OCI-LY1 (cell line): ENCODE measurements at regions not wholly inside any gene's neighbourhood (a gene's known extent, or its start where the extent isn't known, plus 50 kb on each side); places are given as distances from the start of the nearest gene placed in this dataset.

Experiments used
- H2AFZ ChIP-seq: fragments of 200-600 bp; sonication (generic), shearing (Covaris generic); 2 replicates; pipeline ENCODE4 v1.6.0; 2014; ENCODE audit warnings: antibody characterized with exemption, mild to moderate bottlenecking, low read length
- H3F3A ChIP-seq: fragments of 200-600 bp; sonication (generic), shearing (Covaris generic); 2 replicates; pipeline ENCODE4 v1.6.0; 2014; ENCODE audit warnings: mild to moderate bottlenecking, antibody characterized with exemption, low read length, moderate library complexity; ENCODE audit not compliant: insufficient read depth
- H3K27ac ChIP-seq: fragments of 200-600 bp; sonication (generic); 2 replicates; pipeline ENCODE4 v1.5.1; 2014; ENCODE audit warnings: low read length, mixed run types, mild to moderate bottlenecking, low read depth; ENCODE audit not compliant: poor library complexity, severe bottlenecking
- H3K27me3 ChIP-seq: fragments of 200-600 bp; sonication (generic); 2 replicates; pipeline ENCODE4 v1.6.0; 2014; ENCODE audit warnings: antibody characterized with exemption, mild to moderate bottlenecking, low read length, moderate library complexity; ENCODE audit not compliant: insufficient read depth
- H3K36me3 ChIP-seq: fragments of 200-600 bp; sonication (generic); 2 replicates; pipeline ENCODE4 v1.6.1; 2014; ENCODE audit warnings: mild to moderate bottlenecking, antibody characterized with exemption, low read length, moderate library complexity, mixed read lengths; ENCODE audit not compliant: insufficient read depth
- H3K4me1 ChIP-seq: fragments of 200-600 bp; sonication (generic); 2 replicates; pipeline ENCODE4 v1.5.1; 2014; ENCODE audit warnings: mild to moderate bottlenecking, low read length, moderate library complexity; ENCODE audit not compliant: insufficient read depth, severe bottlenecking
- H3K4me2 ChIP-seq: fragments of 200-600 bp; sonication (generic), shearing (Covaris generic); 2 replicates; pipeline ENCODE4 v1.6.1; 2014; ENCODE audit warnings: low read length
- H3K4me3 ChIP-seq: fragments of 200-600 bp; sonication (generic); 2 replicates; pipeline ENCODE4 v1.5.1; 2014; ENCODE audit warnings: low read length, low read depth, mild to moderate bottlenecking, mixed read lengths; ENCODE audit not compliant: poor library complexity, severe bottlenecking
- H3K79me2 ChIP-seq: fragments of 200-600 bp; shearing (Covaris generic); 2 replicates; pipeline ENCODE4 v1.6.1; 2016; ENCODE audit warnings: mixed run types, low read length, mixed read lengths; ENCODE audit not compliant: insufficient read depth
- H3K9ac ChIP-seq: fragments of 200-600 bp; sonication (generic), shearing (Covaris generic); 2 replicates; pipeline ENCODE4 v1.6.1; 2014; ENCODE audit warnings: mild to moderate bottlenecking, low read length, mixed read lengths
- H3K9me2 ChIP-seq: fragments of 200-600 bp; sonication (generic), shearing (Covaris generic); 2 replicates; pipeline ENCODE4 v1.6.1; 2014; ENCODE audit warnings: low read depth, mild to moderate bottlenecking, low read length, mixed read lengths
- H3K9me3 ChIP-seq: fragments of 200-600 bp; shearing (Covaris generic); 2 replicates; pipeline ENCODE4 v1.6.1; 2014; ENCODE audit warnings: low read length, mixed read lengths
- H4K20me1 ChIP-seq: fragments of 200-600 bp; sonication (generic), shearing (Covaris generic); 2 replicates; pipeline ENCODE4 v1.6.0; 2016; ENCODE audit warnings: mild to moderate bottlenecking, low read length; ENCODE audit not compliant: insufficient read depth
- CTCF ChIP-seq: fragments of 200-600 bp; sonication (generic), shearing (Covaris generic); IDR thresholded peaks from 2 replicates; pipeline ENCODE4 v1.5.1; 2017; ENCODE audit warnings: mild to moderate bottlenecking, antibody characterized with exemption, low read length, moderate library complexity, mixed read lengths
- EZH2 ChIP-seq: fragments of 200-600 bp; sonication (generic), shearing (Covaris generic); IDR thresholded peaks from 2 replicates; pipeline ENCODE4 v1.8.0; 2017; ENCODE audit warnings: borderline replicate concordance, mixed run types, mild to moderate bottlenecking, antibody characterized with exemption, low read length, moderate library complexity, mixed read lengths

GRCh38 chr9:87167582-87167981, 220.3 kb upstream of the GAS1 start:
- H3F3A ChIP-seq = no peaks in the 10 kb centered on the region
- H3K4me3 ChIP-seq = no peak overlapping the region
- H3K27me3 ChIP-seq = no peaks in the 10 kb centered on the region
- H2AFZ ChIP-seq = no peak overlapping the region
- H3K79me2 ChIP-seq = no peaks in the 10 kb centered on the region
- no peaks in the 10 kb centered on the region for H3K9me3 ChIP-seq
- H3K4me1 ChIP-seq = no peaks in the 10 kb centered on the region
- H3K4me2 ChIP-seq = no peak overlapping the region
- no peak for TF ChIP-seq CTCF
- no peak for TF ChIP-seq EZH2
- H3K9ac ChIP-seq = no peak overlapping the region
- H3K9me2 ChIP-seq = no peaks in the 10 kb centered on the region
- H3K27ac ChIP-seq = no peak overlapping the region
- H4K20me1 ChIP-seq = no peaks in the 10 kb centered on the region
- no peaks in the 10 kb centered on the region for H3K36me3 ChIP-seq

GRCh38 chr9:87178302-87178701, 231.0 kb upstream of the GAS1 start:
- no peaks in the 10 kb centered on the region for H3K27me3 ChIP-seq
- no peaks in the 10 kb centered on the region for H3K9me2 ChIP-seq
- TF ChIP-seq EZH2 = no peak
- TF ChIP-seq CTCF = no peak
- H3K4me3 ChIP-seq = no peak overlapping the region
- H3K27ac ChIP-seq = no peak overlapping the region
- no peak overlapping the region for H2AFZ ChIP-seq
- no peaks in the 10 kb centered on the region for H4K20me1 ChIP-seq
- H3K9me3 ChIP-seq = no peaks in the 10 kb centered on the region
- no peak overlapping the region for H3K9ac ChIP-seq
- H3K4me1 ChIP-seq = no peaks in the 10 kb centered on the region
- H3K36me3 ChIP-seq = no peaks in the 10 kb centered on the region
- no peaks in the 10 kb centered on the region for H3K79me2 ChIP-seq
- no peaks in the 10 kb centered on the region for H3F3A ChIP-seq
- H3K4me2 ChIP-seq = no peak overlapping the region

GRCh38 chr9:87179553-87180340, 232.4 kb upstream of the GAS1 start:
- Histone ChIP-seq H3K4me2 (no peak overlapping the region), H3K9ac (no peak overlapping the region), H2AFZ (no peak overlapping the region), H3K27me3 (no peaks in the 10 kb centered on the region), H3K36me3 (no peaks in the 10 kb centered on the region), H3K79me2 (no peaks in the 10 kb centered on the region), H3K4me1 (no peaks in the 10 kb centered on the region), H3K9me3 (no peaks in the 10 kb centered on the region), H3F3A (no peaks in the 10 kb centered on the region), H3K9me2 (no peaks in the 10 kb centered on the region), H3K4me3 (no peak overlapping the region), H4K20me1 (no peaks in the 10 kb centered on the region), H3K27ac (no peak overlapping the region)
- TF ChIP-seq CTCF (no peak), EZH2 (no peak)
